ENCODE measurements at regions not wholly inside any gene's neighbourhood (a gene's known extent, or its start where the extent isn't known, plus 50 kb on each side); places are given as distances from the start of the nearest gene placed in this dataset.

- intact Hi-C loops (cut with micrococcal nuclease), result no loop called here
- no peaks in the 10 kb centered on the region for H3K36me3 Mint-ChIP-seq (ENCODE audit: low read depth)
- no peak for DNase-seq (ENCODE audit: low spot score)
- H3K27me3 Mint-ChIP-seq (ENCODE audit: low read depth), result no peaks in the 10 kb centered on the region
- H3K4me3 Mint-ChIP-seq (ENCODE audit: low read depth), result no peak overlapping the region
- peaks cover 43% of the 10 kb centered on the region for H3K9me3 Mint-ChIP-seq
- H3K4me1 Mint-ChIP-seq (ENCODE audit: low read depth), result no peaks in the 10 kb centered on the region
- no peak overlapping the region for H3K27ac Mint-ChIP-seq
Observed at GRCh38 chr11:42273977-42274376, 814.5 kb upstream of the LRRC4C start.

- DNase-seq (ENCODE audit: low spot score), result no peak
- Mint-ChIP-seq H3K27me3 (ENCODE audit: low read depth) (no peaks in the 10 kb centered on the region), H3K36me3 (ENCODE audit: low read depth) (no peaks in the 10 kb centered on the region), H3K9me3 (peaks cover 40% of the 10 kb centered on the region), H3K27ac (no peak overlapping the region), H3K4me3 (ENCODE audit: low read depth) (no peak overlapping the region), H3K4me1 (ENCODE audit: low read depth) (no peaks in the 10 kb centered on the region)
- intact Hi-C loops (cut with micrococcal nuclease), result no loop called here
Observed at GRCh38 chr11:42296910-42297309, 837.5 kb upstream of the LRRC4C start.

- intact Hi-C loops (cut with micrococcal nuclease), result no loop called here
- H3K36me3 Mint-ChIP-seq (ENCODE audit: low read depth), result no peaks in the 10 kb centered on the region
- H3K9me3 Mint-ChIP-seq, result peaks cover 33% of the 10 kb centered on the region
- H3K27me3 Mint-ChIP-seq (ENCODE audit: low read depth), result no peaks in the 10 kb centered on the region
- no peak for DNase-seq (ENCODE audit: low spot score)
- no peak overlapping the region for H3K4me3 Mint-ChIP-seq (ENCODE audit: low read depth)
- no peak overlapping the region for H3K27ac Mint-ChIP-seq
- H3K4me1 Mint-ChIP-seq (ENCODE audit: low read depth), result no peaks in the 10 kb centered on the region
Observed at GRCh38 chr11:42299780-42300179, 840.3 kb upstream of the LRRC4C start.

GRCh38 chr11:42301777-42302176, 842.3 kb upstream of the LRRC4C start:
- H3K27ac Mint-ChIP-seq, result no peak overlapping the region
- H3K36me3 Mint-ChIP-seq (ENCODE audit: low read depth), result no peaks in the 10 kb centered on the region
- DNase-seq (ENCODE audit: low spot score), result no peak
- H3K4me3 Mint-ChIP-seq (ENCODE audit: low read depth), result no peak overlapping the region
- intact Hi-C loops (cut with micrococcal nuclease), result no loop called here
- no peaks in the 10 kb centered on the region for H3K4me1 Mint-ChIP-seq (ENCODE audit: low read depth)
- H3K9me3 Mint-ChIP-seq, result peaks cover 25% of the 10 kb centered on the region
- no peaks in the 10 kb centered on the region for H3K27me3 Mint-ChIP-seq (ENCODE audit: low read depth)

GRCh38 chr11:42311514-42311913, 852.1 kb upstream of the LRRC4C start:
- intact Hi-C loops (cut with micrococcal nuclease), result no loop called here
- no peak overlapping the region for H3K27ac Mint-ChIP-seq
- H3K27me3 Mint-ChIP-seq (ENCODE audit: low read depth), result no peaks in the 10 kb centered on the region
- no peak for DNase-seq (ENCODE audit: low spot score)
- H3K4me3 Mint-ChIP-seq (ENCODE audit: low read depth), result no peak overlapping the region
- H3K36me3 Mint-ChIP-seq (ENCODE audit: low read depth), result no peaks in the 10 kb centered on the region
- H3K9me3 Mint-ChIP-seq, result peaks cover 29% of the 10 kb centered on the region
- no peaks in the 10 kb centered on the region for H3K4me1 Mint-ChIP-seq (ENCODE audit: low read depth)

- no peak for DNase-seq (ENCODE audit: low spot score)
- H3K36me3 Mint-ChIP-seq (ENCODE audit: low read depth), result no peaks in the 10 kb centered on the region
- intact Hi-C loops (cut with micrococcal nuclease), result no loop called here
Observed at GRCh38 chr11:42311944-42312343, 852.5 kb upstream of the LRRC4C start.

GRCh38 chr11:42315267-42315666, 855.8 kb upstream of the LRRC4C start:
- Mint-ChIP-seq H3K4me3 (ENCODE audit: low read depth) (no peak overlapping the region), H3K27me3 (ENCODE audit: low read depth) (no peaks in the 10 kb centered on the region), H3K4me1 (ENCODE audit: low read depth) (no peaks in the 10 kb centered on the region), H3K9me3 (peaks cover 26% of the 10 kb centered on the region), H3K36me3 (ENCODE audit: low read depth) (no peaks in the 10 kb centered on the region), H3K27ac (no peak overlapping the region)
- DNase-seq (ENCODE audit: low spot score), result no peak
- intact Hi-C loops (cut with micrococcal nuclease), result no loop called here

More at GRCh38 chr11:42311944-42312343, 852.5 kb upstream of the LRRC4C start:
- Mint-ChIP-seq H3K4me3 (ENCODE audit: low read depth) (no peak overlapping the region), H3K27ac (no peak overlapping the region), H3K27me3 (ENCODE audit: low read depth) (no peaks in the 10 kb centered on the region), H3K9me3 (peaks cover 29% of the 10 kb centered on the region), H3K4me1 (ENCODE audit: low read depth) (no peaks in the 10 kb centered on the region)

- no peak overlapping the region for H3K4me3 Mint-ChIP-seq (ENCODE audit: low read depth)
- no peak overlapping the region for H3K27ac Mint-ChIP-seq
- no peaks in the 10 kb centered on the region for H3K36me3 Mint-ChIP-seq (ENCODE audit: low read depth)
- peaks cover 24% of the 10 kb centered on the region for H3K9me3 Mint-ChIP-seq
- DNase-seq (ENCODE audit: low spot score), result no peak
- no peaks in the 10 kb centered on the region for H3K4me1 Mint-ChIP-seq (ENCODE audit: low read depth)
- intact Hi-C loops (cut with micrococcal nuclease), result no loop called here
- H3K27me3 Mint-ChIP-seq (ENCODE audit: low read depth), result no peaks in the 10 kb centered on the region
Observed at GRCh38 chr11:42315846-42316245, 856.4 kb upstream of the LRRC4C start.

GRCh38 chr11:42319921-42320320, 860.5 kb upstream of the LRRC4C start:
- no peaks in the 10 kb centered on the region for H3K4me1 Mint-ChIP-seq (ENCODE audit: low read depth)
- no peaks in the 10 kb centered on the region for H3K36me3 Mint-ChIP-seq (ENCODE audit: low read depth)
- H3K27me3 Mint-ChIP-seq (ENCODE audit: low read depth), result no peaks in the 10 kb centered on the region
- H3K4me3 Mint-ChIP-seq (ENCODE audit: low read depth), result no peak overlapping the region
- intact Hi-C loops (cut with micrococcal nuclease), result no loop called here
- no peak overlapping the region for H3K27ac Mint-ChIP-seq
- no peak for DNase-seq (ENCODE audit: low spot score)
- peaks cover 23% of the 10 kb centered on the region for H3K9me3 Mint-ChIP-seq

- DNase-seq (ENCODE audit: low spot score), result no peak
- no peaks in the 10 kb centered on the region for H3K27me3 Mint-ChIP-seq (ENCODE audit: low read depth)
- peaks cover 40% of the 10 kb centered on the region for H3K9me3 Mint-ChIP-seq
- H3K36me3 Mint-ChIP-seq (ENCODE audit: low read depth), result no peaks in the 10 kb centered on the region
- no peak overlapping the region for H3K4me3 Mint-ChIP-seq (ENCODE audit: low read depth)
- H3K4me1 Mint-ChIP-seq (ENCODE audit: low read depth), result no peaks in the 10 kb centered on the region
- no peak overlapping the region for H3K27ac Mint-ChIP-seq
- intact Hi-C loops (cut with micrococcal nuclease), result no loop called here
Observed at GRCh38 chr11:42329929-42330565, 870.6 kb upstream of the LRRC4C start.

GRCh38 chr11:42337786-42338455, 878.5 kb upstream of the LRRC4C start:
- intact Hi-C loops (cut with micrococcal nuclease), result no loop called here
- no peak for DNase-seq (ENCODE audit: low spot score)
- H3K27me3 Mint-ChIP-seq (ENCODE audit: low read depth), result no peaks in the 10 kb centered on the region
- no peak overlapping the region for H3K4me3 Mint-ChIP-seq (ENCODE audit: low read depth)
- no peak overlapping the region for H3K27ac Mint-ChIP-seq
- H3K9me3 Mint-ChIP-seq, result peaks cover 53% of the 10 kb centered on the region
- H3K4me1 Mint-ChIP-seq (ENCODE audit: low read depth), result no peaks in the 10 kb centered on the region
- no peaks in the 10 kb centered on the region for H3K36me3 Mint-ChIP-seq (ENCODE audit: low read depth)

GRCh38 chr11:42344204-42344792, 884.8 kb upstream of the LRRC4C start:
- peaks cover 23% of the 10 kb centered on the region for H3K9me3 Mint-ChIP-seq
- DNase-seq (ENCODE audit: low spot score), result no peak
- intact Hi-C loops (cut with micrococcal nuclease), result no loop called here
- H3K27ac Mint-ChIP-seq, result no peak overlapping the region
- no peak overlapping the region for H3K4me3 Mint-ChIP-seq (ENCODE audit: low read depth)
- no peaks in the 10 kb centered on the region for H3K36me3 Mint-ChIP-seq (ENCODE audit: low read depth)
- H3K4me1 Mint-ChIP-seq (ENCODE audit: low read depth), result no peaks in the 10 kb centered on the region
- no peaks in the 10 kb centered on the region for H3K27me3 Mint-ChIP-seq (ENCODE audit: low read depth)

GRCh38 chr11:42345933-42346332, 886.5 kb upstream of the LRRC4C start:
- intact Hi-C loops (cut with micrococcal nuclease), result no loop called here
- H3K4me3 Mint-ChIP-seq (ENCODE audit: low read depth), result no peak overlapping the region
- no peak for DNase-seq (ENCODE audit: low spot score)
- no peaks in the 10 kb centered on the region for H3K36me3 Mint-ChIP-seq (ENCODE audit: low read depth)
- H3K9me3 Mint-ChIP-seq, result peaks cover 18% of the 10 kb centered on the region
- H3K27ac Mint-ChIP-seq, result no peak overlapping the region
- no peaks in the 10 kb centered on the region for H3K4me1 Mint-ChIP-seq (ENCODE audit: low read depth)
- H3K27me3 Mint-ChIP-seq (ENCODE audit: low read depth), result no peaks in the 10 kb centered on the region

All from activated T-helper 2 cell treated with anti-CD3 and anti-CD28 coated beads, Interferon-gamma antibody, Interleukin-2, Interleukin-4, amounts not matched to agents 10 μg/mL and 5 μg/mL and 100 μg/mL, durations not matched to agents 14 hours and 24 hours and 36 hours (primary cell).